GM19025 (cell line): ENCODE measurements at regions not wholly inside any gene's neighbourhood (a gene's known extent, or its start where the extent isn't known, plus 50 kb on each side); places are given as distances from the start of the nearest gene placed in this dataset.
"Not testable (repeated sequence)": the region's sequence is repeated elsewhere in the genome, so short reads cannot be mapped to it uniquely, and the experiment has no call there.

Source experiments
- ATAC-seq: cut with Tn5 transposase; IDR thresholded peaks from one replicate; pipeline ENCODE4 v1.9.1; 2021; ENCODE audit warnings: mild to moderate bottlenecking, low read depth, moderate library complexity; ENCODE audit not compliant: unreplicated experiment

DNA sequence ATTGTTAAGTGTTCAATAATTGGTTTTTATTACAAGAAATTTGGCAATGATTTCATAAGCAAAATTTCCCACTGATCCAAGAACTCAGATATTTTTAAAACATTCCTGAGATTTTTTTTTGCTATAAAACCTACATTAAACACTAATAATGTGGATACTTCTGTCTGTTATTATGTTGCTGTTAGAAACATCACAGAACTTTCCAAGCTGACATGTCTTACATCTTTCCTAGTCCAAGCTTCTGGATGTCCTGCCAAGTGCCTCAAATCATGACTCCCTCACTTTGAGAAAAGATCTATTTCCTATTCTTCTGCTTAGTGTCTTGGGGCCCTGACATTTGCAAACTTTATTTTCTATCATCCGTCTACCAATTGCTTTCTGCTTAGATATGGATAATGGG, 110.8 kb downstream of the RFPL4B start:
- no peak for ATAC-seq

DNA sequence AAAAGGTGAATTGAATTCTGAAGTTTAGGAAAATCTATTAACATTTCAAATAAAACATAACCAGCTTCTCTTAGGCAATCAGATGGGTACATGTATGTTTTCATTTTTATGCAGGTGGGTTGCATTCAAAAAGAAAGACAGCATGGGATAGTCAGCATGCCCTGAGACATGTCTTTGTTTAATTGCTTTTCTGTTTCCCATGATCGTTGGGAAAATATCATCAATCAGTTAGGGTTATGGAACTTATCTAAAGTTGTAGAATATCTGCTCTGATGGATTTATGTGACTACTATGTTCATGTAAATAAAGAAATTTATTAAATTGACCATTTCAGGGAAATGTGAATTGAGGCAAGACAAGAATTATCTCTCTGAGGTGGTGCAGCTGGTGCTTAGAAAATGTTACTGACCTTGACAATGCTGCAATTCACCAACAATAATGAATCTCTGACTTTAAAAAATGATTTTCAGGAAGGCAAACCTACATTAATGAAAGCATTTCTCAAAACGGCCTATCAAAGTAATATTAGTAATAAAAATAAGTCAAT, 112.7 kb downstream of the RFPL4B start:
- no peak for ATAC-seq

DNA sequence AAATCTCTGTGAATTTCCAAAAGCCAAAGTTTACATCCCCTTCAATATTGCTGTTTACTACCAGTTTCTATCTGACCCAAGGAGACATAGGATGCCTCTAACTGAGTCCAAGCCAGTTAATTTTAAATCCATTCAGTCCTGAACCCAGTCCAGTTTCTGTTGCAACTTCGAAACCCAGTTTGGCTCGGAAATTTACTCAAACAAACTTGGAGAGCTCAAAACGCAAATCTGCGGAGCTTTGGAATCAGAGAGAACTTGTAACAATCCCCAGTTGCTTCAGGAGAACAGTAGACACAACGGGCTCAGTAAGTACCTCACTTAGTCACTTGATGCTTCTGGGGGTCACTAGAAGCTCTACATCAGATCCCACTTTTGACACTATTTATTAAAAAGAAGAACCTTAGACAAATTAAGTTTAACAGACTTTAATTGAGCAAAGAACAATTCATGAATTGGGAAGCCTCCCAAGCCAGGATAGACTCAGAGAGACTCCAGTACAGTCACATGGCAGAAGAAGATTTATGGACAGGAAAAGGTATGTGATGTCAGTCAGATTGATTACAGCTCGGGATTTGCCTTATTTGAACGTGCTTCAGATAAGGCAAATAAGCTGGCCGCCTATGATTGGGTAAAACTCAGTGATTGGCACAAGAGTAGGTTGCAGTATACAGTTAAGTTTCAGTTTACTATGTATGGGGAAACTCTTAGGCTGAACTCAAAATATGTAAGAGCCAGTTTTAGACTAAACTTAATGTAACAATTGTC, 118.0 kb downstream of the RFPL4B start:
- ATAC-seq = no peak

DNA sequence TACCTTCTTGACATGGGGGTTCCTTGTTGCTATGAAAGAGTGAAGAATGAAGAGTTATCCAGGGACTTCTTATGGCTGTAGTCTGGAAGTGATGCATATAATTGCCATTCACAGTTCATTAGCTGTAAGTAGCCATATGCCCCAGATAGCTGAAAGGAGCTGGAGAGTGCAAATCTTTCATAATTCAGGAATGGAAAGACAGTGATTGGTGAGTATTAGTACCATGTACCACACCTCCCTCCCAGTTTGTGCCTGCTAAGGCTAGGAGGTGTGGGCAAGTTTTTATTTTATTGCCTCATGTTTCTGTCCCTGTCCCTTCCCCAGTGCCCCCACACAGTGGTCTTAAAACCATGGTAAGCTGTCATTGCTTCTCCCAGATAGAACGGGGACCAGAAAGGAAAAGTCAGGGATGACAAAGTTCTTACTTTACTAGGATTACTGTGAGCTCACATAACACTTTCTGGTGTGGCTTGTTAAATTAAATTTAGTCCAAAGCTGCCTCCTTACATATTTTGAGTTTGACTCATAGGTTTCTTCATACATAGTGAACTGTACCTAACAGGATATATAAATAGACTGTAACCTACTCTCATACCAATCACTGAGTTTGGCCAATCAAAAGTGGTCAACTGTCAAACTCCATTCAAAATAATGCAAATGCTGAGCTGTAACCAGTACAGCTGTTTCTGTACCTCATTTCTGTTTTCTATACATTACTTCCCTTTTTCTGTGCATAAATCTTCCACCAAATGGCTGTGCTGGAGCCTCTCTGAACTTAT, 119.4 kb downstream of the RFPL4B start:
- ATAC-seq = no peak

DNA sequence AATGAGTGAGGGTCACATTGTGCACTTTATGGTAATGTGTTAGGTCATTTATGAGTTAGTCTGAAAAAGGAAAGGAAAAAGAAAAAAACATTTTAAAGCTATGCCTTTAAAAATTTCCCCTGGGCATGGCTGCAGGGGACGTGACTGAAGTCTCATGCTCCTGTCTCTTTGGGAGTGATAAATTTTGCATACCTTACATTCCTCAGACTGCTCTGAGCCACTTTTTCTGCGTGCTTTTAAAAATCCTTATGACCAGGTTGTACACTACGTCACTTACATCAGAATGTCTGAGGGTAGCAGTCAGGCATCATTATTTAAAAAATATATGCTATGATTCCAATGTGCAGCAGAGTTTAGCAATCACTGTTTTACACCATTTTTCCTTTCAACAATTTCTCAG, 121.2 kb downstream of the RFPL4B start:
- ATAC-seq = no peak

DNA sequence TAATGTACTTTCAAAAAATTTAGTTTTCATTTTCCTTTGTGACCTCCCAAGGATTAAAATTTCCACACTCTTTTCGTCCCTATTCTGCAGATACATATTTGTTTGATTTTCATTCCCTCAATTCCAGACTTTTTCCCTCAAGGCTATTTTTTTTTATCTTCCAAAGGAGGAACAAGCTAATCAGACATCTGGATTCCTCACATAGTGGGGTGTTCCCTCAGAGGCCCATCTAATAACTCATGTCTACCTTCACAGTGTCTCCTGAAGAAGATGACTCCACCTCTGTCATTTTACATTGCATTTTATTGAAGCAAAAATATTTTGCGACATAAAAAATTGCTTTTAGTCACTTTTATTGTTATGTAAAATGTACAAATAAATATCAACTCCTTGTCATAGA, 122.2 kb downstream of the RFPL4B start:
- ATAC-seq = no peak

DNA sequence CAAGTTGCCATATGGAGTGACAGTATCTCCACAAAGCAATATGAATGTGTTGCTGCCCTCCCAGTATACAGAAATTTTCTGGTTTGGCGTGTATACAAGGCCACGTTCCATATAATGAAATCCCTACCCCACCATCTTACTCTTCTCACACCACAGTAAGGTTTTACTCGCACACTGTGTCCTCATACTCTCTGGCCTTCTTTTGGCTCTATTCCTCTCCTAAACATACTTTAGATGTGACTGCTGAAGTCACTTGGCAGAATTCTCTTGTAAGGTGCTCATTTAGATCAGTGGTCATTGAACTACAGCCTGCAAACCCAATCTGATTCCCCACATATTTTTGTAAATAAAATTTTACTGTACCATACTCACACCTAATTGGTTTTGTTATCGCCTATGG, 123.2 kb downstream of the RFPL4B start:
- no peak for ATAC-seq

DNA sequence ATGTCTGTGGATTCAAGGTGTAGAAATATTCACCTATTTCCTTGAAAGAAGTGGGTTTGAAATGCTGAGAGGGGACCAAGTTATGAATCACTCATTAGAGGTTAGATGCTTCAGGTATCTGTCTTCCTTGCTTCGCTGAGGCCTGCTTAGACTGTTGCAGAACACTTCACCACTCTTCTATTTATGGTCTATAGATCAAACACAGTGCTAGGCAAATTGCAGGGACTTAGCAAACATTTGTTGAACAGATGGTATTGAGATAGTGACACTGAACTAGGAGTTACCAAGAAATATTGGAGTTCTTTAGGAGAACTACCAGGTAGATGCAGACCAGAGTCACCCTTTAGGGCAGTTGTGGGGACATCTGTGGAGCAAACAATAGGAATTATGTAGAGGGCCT, 123.8 kb downstream of the RFPL4B start:
- no peak for ATAC-seq

DNA sequence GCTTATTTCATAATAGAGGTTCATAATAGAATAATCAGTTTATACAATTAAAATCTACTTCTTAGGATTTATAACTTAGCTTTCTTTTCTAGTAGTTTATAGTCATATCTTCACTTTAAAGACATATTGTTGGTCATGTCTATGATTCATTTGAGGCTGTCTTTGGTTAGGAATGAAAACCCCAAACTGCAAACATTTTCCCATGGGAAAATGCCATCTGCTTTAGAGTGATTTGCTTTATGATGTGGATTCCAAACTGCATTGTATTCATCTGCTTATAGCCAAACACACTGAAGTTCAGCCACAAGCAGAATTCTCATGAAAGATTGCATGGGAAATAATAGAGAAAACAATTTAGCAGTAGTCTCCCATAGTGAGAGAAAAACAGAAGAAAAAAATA, 128.0 kb downstream of the RFPL4B start:
- no peak for ATAC-seq

DNA sequence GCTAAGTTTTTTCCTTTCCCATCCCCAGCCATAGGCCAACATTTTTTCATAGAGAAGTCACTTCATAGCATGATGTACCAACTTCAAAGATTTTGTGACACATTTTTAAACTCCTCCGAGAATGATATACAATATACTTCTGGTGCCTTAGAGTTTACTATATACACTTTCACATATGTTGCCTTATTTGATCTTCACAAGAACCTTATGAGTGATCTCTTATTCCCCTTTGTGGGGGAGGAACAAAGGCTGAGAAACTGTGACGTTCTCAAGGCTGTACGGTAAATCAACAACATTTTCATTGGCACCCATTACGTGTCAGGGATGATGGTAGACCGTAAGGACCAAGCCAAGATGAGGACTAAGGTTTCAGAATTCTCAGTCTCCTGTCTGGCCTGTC, 130.0 kb downstream of the RFPL4B start:
- ATAC-seq = no peak

DNA sequence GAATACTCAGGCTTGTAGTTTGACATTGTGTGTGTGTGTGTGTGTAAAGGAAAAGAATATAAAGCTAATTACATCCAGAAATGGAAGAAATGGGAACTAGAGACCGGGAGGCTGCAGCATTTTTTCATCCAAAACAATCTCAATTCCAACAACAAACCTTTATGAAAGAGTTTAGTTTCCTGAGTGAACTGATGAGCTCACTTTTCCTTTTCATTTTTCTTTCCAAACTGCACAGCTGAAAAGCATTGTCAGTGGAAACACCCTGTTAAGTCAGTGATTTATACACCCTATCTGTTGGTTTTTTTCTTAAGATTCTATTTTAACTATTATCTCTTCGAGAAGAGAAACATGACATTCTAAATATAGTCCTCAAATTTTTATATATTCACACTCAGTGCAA, 130.9 kb downstream of the RFPL4B start:
- ATAC-seq = no peak

DNA sequence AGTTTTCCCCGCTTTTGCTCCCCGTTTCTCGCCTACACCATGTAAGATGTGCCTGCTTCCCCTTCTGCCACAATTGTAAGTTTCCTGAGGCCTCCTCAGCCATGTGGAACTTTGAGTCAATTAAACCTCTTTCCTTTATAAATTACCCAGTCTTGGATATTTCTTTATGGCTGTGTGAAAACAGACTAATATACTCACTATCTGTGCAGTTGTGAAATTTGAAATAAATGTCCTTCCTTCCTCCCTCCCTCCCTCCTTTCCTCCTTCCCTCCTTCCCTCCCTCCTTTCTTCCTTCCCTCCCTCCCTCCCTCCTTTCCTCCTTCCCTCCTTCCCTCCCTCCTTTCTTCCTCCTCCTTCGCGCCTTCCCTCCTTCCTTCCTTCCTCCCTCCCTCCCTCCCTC, 132.8 kb downstream of the RFPL4B start:
- not testable (repeated sequence) for ATAC-seq

DNA sequence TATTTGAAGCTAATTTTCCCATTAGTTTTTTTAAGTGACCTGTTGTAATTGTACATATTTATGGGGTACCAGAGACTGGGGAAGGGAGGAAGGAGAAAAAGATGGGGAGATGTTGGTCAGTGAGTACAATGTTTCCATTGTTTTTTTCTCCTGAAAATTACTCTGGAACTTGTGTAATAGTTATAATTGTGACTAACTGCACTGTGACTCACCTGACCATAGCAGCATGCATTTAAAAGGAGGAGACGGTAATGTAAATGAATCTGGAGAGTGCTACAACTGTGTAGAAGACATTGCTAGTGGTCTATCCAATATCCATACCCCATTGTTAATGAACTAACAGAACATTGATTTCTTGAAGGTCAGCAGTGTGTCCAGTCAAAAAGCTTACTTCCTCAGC, 133.4 kb downstream of the RFPL4B start:
- ATAC-seq = no peak

DNA sequence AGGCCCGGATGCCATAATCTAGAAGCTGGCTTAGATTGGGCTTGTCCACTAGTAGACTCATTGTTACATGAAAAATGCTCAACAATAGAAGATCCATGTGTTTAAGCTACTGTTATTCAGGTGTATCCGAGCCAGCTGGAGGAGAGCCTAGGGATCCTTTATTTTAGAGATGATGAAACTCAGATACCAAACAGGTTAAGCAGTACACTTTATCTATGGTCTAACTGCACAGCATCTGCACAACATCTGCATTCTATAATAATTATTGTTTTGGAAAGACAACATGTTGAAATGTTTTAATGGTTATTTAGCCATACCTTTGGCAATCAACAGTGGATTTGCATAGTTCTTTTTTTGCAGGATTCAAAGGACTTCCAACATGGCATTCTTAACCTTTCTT, 134.1 kb downstream of the RFPL4B start:
- ATAC-seq = no peak

DNA sequence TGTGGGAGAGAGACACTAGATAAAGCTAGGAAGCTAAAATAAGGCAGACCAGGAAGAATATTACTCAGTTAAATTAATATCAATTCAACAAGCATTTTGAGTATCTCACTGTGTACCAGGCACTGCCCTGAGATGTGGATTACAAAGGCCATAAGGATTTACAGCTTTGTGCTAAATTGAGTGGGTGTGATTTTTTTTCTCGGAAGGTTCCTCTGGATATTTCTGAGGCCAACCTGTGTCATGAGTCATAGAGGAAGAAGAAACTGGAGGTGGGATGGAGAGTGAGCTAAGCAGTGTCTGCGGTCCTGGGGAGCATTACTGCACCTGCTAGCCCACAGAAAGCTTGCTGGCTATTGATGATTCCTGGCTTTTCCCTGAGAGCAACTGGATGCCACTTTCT, 135.2 kb downstream of the RFPL4B start:
- no peak for ATAC-seq

DNA sequence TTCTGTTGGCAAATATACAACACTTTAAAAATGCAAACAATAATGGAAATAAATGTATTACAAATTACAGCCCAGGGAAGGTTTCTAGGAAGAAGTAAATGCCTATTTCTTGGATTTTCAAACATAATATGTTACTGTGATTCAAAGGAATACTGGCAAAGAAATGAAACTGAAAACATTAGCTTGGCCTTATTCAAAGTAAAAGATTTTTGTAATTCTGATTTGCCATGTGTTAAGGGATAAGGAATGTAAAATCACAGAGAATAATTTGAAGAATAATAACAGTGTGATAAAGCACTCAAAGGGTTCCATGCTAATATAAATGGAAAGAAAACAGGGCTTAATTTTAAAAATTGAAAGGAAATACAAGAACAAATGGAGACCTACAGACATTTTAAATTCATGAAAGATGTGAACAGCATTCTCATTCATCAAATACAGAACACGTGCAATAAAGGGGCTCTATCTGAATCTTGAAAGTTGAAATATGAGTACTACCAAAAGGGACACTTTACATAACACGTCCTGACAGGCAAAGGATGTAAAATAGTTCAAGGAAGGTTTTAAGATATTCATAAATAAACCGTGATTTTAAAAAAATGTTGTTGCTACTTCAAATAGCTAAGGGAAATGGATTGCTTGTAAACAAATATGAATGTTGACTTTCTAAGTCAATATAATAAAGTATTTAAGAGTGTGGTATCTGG, 138.1 kb downstream of the RFPL4B start:
- ATAC-seq = no peak

DNA sequence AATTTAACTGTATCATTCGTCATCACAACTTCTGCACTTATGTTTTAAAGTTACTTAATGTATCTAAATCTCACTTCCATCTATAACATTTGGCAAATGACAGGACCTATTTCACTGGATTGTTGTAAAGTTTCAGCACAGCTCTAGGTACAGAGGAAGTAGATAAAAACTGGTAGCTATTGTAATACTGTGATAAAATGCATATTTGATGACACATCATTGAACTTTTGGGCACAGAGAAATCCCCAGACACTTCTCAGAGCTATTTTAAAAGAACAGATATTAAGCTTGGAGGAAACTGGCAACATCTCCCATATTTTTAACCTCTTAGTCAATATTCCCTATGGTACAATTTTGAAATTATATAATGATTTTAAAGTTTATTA, 138.7 kb downstream of the RFPL4B start:
- no peak for ATAC-seq

DNA sequence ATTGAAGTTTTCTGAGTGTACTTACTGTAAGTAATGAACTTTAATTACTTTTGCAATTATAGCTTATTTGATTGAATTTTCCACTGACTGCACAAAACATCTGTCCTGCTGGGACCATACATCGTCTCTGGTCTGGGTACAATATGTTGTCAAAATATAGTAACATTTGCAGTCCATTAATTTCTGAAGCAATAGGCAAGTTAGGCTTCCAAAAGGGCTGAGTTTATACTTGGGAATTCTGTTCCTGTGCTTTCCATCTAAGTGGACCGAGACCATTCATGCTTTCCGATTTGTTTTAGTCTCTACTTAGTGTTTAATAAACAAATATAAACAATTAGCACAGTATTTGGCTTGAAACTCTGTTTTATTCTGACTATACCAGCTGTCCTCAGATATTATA, 139.3 kb downstream of the RFPL4B start:
- no peak for ATAC-seq

DNA sequence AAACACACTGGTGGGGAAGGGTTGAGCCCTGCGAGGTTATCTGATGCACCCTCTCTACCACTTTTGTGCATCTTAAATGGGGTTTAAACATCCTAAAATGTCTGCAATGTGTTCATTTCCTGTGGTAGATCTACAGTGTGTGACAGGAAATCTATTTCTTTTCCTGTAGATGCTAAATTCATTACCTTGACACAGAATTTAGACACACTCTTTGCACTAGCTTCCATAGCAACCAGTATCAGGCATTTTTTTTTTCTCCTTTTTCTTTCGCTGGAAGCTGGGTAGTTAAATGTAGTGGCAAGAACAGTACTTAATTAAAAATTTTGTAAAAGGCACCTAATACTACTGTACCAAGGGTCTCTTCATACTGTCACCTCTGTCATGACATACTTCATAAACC, 141.1 kb downstream of the RFPL4B start:
- no peak for ATAC-seq

DNA sequence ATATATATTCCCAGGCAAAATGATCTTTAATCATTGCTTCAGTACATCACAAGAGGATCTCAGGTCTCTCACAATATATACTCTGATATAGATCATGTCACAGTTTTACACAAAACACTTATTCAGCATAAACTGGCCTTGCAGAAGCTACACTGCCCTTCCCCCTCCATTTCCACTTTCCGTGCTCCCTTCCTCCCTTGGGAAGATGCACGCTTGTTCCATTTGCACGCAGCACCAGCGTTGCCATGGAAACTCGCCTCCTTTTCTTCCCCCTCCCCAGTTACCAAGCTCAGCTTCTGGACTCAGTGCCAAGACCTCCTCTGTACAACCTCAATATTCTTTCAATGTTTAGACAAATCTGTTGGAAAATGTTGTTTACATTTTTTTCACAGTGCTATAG, 154.6 kb downstream of the RFPL4B start:
- no peak for ATAC-seq

DNA sequence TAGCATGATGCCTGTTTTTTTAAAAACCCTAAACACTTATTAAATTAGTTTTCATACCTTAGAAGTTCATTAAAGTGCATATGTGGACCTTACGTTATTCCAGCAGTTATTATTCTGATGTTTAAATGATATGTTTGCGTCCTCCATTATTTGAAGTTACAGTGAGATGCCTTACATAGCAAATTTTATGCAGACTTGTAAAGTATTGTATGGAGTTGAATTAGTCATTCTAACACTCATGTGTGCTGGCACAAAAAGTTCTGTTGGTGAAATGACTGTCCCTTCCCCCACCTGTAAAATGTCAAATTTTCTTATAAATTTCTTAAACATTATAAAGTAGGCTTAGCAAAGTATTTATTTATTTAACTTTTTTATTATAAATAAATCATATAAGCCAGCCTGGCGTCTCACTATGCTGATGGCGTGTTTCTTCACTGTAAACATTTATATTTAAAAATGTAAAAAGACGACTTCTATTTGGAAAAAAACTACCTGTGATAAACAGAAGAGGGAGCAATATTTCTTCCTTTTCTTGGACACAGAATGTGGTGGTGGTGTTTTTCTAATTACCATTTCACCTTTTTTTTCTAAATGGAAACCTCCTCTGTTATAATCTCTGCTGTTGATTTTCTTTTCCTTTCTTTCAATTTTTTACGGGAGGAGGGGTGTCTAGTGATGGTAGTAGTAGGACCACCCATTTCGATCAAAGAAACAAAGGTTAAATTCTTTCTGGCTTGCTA, 155.4 kb downstream of the RFPL4B start:
- no peak for ATAC-seq
